Keratinocyte (primary cell): ENCODE measurements at regions not wholly inside any gene's neighbourhood (a gene's known extent, or its start where the extent isn't known, plus 50 kb on each side); places are given as distances from the start of the nearest gene placed in this dataset.

Experiments used
- EZH2 ChIP-seq: IDR thresholded peaks from one replicate; pipeline ENCODE4 v1.6.1; 2012; ENCODE audit warnings: inconsistent platforms, mild to moderate bottlenecking, low read length, moderate library complexity
- TF ChIP-seq, protein P1 (sequence below), 3 experiments: IDR thresholded peaks in 1 of 3; conservative IDR thresholded peaks in 1 of 3; optimal IDR thresholded peaks in 1 of 3; 2 replicates in 2 of 3; 3 replicates in 1 of 3; pipeline versions ENCODE3 to v1.5.1; 2011; ENCODE audit warnings: low read length in 3 of 3, mild to moderate bottlenecking in 3 of 3, moderate library complexity in 2 of 3, control low read depth in 1 of 3, inconsistent platforms in 1 of 3; ENCODE audit not compliant: insufficient read depth in 2 of 3; ENCODE audit errors: extremely low read depth in 1 of 3

GRCh38 chr2:236896688-236897087 lies 189.0 kb upstream of the COPS8 start:
- TF ChIP-seq, protein P1, sequence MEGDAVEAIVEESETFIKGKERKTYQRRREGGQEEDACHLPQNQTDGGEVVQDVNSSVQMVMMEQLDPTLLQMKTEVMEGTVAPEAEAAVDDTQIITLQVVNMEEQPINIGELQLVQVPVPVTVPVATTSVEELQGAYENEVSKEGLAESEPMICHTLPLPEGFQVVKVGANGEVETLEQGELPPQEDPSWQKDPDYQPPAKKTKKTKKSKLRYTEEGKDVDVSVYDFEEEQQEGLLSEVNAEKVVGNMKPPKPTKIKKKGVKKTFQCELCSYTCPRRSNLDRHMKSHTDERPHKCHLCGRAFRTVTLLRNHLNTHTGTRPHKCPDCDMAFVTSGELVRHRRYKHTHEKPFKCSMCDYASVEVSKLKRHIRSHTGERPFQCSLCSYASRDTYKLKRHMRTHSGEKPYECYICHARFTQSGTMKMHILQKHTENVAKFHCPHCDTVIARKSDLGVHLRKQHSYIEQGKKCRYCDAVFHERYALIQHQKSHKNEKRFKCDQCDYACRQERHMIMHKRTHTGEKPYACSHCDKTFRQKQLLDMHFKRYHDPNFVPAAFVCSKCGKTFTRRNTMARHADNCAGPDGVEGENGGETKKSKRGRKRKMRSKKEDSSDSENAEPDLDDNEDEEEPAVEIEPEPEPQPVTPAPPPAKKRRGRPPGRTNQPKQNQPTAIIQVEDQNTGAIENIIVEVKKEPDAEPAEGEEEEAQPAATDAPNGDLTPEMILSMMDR (optimal IDR thresholded peaks at IDR 0.05 in 1 of 3, IDR thresholded peaks at IDR 0.05 in 1 of 3, conservative IDR thresholded peaks at IDR 0.05 in 1 of 3; ENCODE audit: extremely low read depth in 1 of 3, insufficient read depth in 2 of 3, low read length in 3 of 3): no peak
- TF ChIP-seq EZH2: no peak
